Gastrocnemius medialis (tissue), 4 donors: ENCODE measurements at regions not wholly inside any gene's neighbourhood (a gene's known extent, or its start where the extent isn't known, plus 50 kb on each side); places are given as distances from the start of the nearest gene placed in this dataset.

Source experiments
- POLR2A ChIP-seq, 2 donors: fragments of 450-650 bp; IDR thresholded peaks; one replicate each; pipeline ENCODE4 v1.6.1; 2017; ENCODE audit warnings: antibody characterized with exemption in 2 of 2, mild to moderate bottlenecking in 2 of 2, moderate library complexity in 2 of 2
- TF ChIP-seq, protein P1 (sequence below), 5 experiments: fragments of 450-650 bp in 3 of 5; fragments of 200-600 bp in 2 of 5; sonication (generic) in 2 of 5; IDR thresholded peaks in 4 of 5; conservative IDR thresholded peaks in 1 of 5; 1 replicate in 4 of 5; 2 replicates in 1 of 5; pipeline ENCODE4 v1.5.1; 2016 to 2019; ENCODE audit warnings: antibody characterized with exemption in 5 of 5, mild to moderate bottlenecking in 3 of 5, moderate library complexity in 3 of 5

DNA sequence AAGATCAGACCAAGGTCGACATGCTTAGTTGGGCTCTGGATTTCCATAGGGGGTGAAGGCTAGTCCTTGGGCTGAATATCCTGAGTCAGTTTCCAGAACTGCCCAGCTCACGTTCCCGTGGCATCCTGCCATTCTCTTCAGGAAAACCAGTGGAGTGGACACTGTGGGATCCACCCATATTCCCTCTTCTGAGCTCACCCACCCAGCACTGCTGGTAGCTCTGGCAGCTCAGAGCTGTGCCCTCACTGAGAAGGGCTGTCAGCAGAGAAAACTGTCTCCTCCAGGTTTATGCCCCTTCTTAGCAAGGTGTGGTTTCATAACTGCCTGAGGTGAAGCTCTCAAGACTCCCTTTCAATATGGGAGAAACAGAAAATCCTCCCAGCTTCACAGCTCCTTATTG is 111.7 kb downstream of the GGTLC2 start:
- TF ChIP-seq, protein P1, sequence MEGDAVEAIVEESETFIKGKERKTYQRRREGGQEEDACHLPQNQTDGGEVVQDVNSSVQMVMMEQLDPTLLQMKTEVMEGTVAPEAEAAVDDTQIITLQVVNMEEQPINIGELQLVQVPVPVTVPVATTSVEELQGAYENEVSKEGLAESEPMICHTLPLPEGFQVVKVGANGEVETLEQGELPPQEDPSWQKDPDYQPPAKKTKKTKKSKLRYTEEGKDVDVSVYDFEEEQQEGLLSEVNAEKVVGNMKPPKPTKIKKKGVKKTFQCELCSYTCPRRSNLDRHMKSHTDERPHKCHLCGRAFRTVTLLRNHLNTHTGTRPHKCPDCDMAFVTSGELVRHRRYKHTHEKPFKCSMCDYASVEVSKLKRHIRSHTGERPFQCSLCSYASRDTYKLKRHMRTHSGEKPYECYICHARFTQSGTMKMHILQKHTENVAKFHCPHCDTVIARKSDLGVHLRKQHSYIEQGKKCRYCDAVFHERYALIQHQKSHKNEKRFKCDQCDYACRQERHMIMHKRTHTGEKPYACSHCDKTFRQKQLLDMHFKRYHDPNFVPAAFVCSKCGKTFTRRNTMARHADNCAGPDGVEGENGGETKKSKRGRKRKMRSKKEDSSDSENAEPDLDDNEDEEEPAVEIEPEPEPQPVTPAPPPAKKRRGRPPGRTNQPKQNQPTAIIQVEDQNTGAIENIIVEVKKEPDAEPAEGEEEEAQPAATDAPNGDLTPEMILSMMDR (IDR thresholded peaks at IDR 0.05 in 4 of 5, conservative IDR thresholded peaks at IDR 0.05 in 1 of 5) = no peak
- no peak for TF ChIP-seq POLR2A (IDR thresholded peaks at IDR 0.05)
